SW480 (cell line): ENCODE measurements at regions not wholly inside any gene's neighbourhood (a gene's known extent, or its start where the extent isn't known, plus 50 kb on each side); places are given as distances from the start of the nearest gene placed in this dataset.

Experiments
- DNase-seq: peaks from one replicate; pipeline ENCODE4 v3.0.0-alpha.2; 2016; ENCODE audit warnings: low spot score

- DNase-seq: no peak
Observed at GRCh38 chr1:50358962-50359361, 64.3 kb downstream of the DMRTA2 start.

GRCh38 chr1:50357186-50357585, 66.1 kb downstream of the DMRTA2 start:
- DNase-seq: no peak

DNA sequence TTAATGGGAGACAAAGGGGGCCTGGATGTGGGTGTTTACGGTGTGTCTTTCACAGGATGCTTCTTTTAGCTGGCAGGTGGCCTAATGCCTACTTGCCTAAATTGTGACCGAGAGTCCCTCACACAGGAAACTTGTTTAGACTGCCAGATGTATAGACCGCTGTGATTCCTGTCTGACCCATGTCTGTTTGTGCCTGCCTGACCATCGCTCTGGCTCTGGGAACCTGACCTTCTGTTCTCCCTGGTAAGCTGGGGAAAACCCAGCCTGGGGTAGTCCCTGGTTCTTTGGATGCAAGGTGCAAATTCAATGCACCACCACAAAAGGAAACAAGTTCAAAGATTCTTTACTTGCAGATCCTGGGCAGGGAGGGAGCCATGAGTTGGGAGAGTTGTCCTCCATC, 68.4 kb downstream of the DMRTA2 start:
- DNase-seq: no peak

DNA sequence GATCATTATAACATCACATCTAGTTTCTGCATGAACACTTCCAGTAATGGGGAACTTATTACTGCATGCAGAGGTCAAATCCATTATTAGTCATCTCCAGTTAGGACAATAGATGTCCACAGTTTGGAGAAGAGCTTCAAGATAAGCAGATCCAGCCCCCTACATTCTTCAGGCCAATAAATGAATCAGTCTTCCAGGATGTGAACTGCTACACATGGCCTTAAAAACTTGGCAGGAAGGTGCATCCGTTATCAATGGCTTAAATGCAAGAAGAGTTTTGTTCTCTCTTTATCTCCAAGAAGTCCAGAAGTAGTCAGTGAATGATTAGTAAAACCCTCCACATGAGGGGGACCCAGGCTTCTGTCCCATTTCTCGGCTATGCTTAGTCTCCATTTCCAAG, 70.8 kb downstream of the DMRTA2 start:
- no peak for DNase-seq

- no peak for DNase-seq
Observed at GRCh38 chr1:50350868-50351267, 72.4 kb downstream of the DMRTA2 start.

GRCh38 chr1:50350421-50350820, 72.8 kb downstream of the DMRTA2 start:
- DNase-seq: no peak

DNA sequence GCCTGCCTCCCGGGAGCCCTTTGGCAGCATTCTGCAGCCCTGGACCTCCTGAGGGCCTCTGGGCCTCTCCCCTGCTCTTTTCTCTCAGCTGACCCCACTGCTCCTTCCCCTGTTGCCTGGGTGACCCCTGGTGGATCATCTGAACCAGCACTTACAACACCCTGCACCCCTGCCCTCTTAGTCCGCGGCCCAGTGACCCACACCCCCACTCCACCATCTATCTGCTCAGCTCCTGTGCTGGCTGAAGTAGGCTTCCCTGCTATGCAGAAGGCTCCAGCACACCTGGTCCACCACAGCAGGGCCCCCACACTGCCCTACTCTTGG, 74.0 kb downstream of the DMRTA2 start:
- DNase-seq: no peak

GRCh38 chr1:50348449-50349241, 74.6 kb downstream of the DMRTA2 start:
- DNase-seq: peak; percentile 61

DNA sequence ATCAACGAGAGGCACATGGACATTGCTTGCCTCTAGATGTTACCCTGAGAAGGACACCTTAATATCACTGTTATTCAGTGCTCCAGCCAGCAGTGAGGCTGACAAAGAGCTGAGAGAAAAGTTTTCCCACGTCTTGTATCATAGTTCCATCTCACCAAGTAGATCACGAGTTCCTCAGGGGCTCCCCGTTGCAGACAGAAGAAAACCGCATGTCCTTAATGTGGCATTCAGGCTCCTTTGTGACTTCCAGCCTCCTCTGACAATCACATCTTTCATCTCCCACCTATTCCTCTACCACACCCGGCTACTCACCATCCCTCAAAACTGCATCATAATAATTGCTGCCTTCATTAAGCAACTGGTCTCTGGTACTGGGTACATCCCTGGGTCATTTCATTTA, 75.3 kb downstream of the DMRTA2 start:
- no peak for DNase-seq

DNA sequence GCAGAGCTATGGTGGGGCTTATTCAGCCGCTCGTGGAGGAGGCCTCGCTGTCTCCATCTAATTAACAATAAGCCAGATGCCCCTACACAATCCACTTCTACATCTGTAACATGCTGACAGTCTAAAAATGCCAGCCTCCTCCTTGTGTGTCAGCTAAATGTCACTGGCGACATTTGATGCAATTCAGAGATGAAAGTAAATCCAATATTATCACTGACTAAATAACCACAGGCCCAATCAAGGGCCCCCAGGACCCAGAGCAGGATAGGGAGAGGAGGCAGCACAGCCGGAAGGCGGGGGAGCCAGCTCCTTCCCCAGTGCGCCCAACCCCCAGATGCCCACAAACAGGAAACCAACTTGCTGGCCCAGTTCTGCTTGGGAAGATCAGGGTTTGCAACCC, 76.6 kb downstream of the DMRTA2 start:
- no peak for DNase-seq

DNA sequence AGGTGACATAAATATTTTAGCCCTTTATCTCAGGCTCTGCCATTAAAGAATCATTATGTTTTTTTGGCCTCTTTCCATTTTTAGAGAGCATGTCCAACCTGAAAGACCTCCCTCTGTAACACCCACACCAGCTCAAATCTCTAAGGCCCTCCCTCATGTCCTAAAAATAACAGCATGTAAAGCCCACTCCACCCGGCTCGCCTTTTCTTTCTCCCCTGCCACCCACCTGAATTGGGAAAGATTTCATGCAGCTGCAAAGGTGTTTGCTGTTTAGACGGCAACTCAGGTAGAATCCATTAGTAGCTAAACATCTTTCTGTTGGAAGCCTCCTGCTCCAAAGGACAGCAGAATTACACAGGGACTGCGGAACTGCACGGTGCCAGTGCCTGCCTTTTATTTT, 79.9 kb downstream of the DMRTA2 start:
- DNase-seq: no peak

DNA sequence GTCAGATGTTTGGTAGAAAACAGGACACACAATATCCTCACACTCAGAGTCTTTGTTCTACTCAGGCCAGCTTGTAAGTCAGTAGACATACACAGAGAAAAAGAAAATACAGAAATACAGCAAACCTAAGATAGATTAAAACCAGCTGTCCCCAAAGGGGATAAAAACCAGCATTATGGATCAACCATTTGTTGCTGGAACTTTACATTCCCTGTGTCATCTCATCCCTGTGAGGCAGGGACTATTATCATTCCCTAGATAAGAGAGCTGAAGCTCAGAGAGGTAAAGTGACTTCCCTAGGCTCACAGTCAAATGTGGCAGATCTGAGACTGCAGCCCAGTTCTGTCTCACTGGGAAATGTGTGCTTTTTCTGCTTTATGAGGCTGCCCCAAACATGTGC, 80.7 kb downstream of the DMRTA2 start:
- DNase-seq: no peak

DNA sequence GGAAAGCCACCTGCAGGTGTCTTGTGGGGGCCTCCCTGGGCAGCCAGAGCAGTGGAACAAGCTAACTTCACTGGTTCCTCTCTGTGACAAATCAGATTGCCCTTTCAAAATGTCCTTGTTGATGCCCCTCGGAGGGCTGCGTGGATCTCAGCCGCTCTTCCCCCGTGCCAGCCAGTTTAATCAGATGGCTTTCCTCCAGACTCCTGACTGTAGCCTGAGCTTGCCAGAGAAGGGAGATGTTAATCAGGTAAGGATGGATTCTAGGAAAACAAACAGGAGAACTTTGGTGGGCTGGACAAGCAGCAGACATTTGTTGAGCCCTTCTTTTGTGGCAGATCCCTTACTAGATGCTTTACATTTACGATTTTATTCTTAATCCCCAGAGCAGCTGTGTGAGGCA, 88.2 kb downstream of the DMRTA2 start:
- DNase-seq: no peak

- DNase-seq: no peak
Observed at GRCh38 chr1:50333595-50333974, 89.7 kb downstream of the DMRTA2 start.

- DNase-seq: peak; percentile 7
Observed at GRCh38 chr1:50332941-50333594, 90.2 kb downstream of the DMRTA2 start.

DNA sequence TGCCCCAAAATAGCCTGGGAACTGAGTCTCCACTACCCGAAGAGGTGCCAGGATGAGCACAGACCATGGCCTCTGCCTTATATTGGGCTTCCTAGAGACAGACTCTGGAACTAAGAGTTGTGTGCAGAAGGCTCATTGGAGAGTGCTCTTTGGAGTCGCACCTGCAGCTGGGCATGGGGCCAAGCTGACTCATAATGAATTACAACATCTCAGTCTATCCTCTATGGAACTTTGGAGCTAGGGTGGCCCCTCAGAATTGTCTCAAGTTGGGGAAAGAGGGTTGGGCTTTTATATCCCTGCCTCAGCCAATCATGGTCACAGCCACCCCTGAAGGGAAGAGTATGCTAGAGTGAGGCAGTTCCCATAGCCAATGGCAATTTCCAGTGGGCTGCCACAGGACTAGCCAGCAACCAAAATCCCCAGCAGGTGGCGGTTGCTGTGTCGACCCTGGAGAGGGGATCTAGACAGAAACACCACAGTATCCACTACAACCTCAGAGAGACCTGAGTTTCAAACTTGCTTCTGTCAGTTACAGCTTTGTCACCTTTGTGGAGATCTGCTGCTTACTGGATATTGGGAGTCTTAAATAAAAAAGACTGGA, 93.8 kb downstream of the DMRTA2 start:
- no peak for DNase-seq

DNA sequence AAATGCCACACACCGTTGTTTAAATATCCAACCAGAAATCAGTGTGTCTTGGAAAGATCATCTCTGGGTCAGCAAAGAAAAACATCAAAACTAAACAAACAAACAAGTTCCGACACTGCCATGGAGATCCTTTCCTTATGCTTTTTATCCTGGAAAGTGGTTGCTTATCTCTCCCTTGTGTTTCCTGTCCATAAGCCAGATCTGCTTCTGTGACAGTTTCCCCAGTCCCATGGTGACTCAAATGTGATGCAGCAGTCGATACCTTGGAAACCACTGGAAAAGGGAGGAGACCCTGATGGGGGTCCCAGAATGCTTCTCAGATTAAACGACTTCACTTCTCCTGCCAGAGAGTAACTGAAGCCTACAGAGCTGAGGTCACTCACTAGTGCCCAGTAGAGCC, 94.7 kb downstream of the DMRTA2 start:
- DNase-seq: no peak

- no peak for DNase-seq
Observed at GRCh38 chr1:50326026-50326425, 97.2 kb downstream of the DMRTA2 start.

GRCh38 chr1:50322579-50322978, 100.7 kb downstream of the DMRTA2 start:
- no peak for DNase-seq

DNA sequence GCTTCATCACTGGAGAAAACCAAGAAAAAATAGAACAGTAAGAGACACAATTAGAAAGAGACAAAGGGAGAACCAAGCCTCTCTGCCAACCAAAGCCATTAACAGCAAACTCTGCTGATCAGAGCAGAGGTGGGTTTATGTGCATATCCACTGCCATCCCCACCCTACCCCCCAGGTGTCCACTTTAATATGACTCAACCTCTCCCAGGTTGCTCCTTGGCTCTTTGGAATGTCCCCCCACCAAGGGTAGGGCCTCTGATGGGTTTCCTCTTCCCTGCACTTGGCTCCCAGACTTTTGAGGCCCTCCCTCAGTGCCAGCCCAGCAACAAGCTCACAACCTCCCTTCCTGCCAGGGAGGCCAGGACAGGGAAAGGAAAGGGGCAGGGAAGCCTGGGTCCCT, 104.8 kb downstream of the DMRTA2 start:
- no peak for DNase-seq

DNA sequence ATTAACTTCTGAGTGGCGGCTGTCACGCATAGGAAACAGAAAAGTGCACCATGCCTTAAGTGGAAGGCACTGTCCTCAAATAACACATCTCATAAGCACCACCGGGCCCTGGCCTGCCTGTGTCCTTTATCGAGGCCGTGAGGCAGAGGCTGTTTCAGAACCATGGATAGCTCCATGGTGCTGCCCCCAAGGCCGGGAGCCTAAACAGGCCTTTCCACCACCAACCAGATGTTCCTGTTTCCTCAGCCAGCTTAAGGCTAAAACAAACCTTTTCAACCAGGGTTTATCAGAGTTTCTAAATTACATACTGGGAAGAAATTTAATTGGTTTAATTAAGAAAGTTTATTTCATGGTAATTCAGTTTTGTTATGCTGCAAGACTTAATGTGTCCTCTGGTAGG, 114.4 kb downstream of the DMRTA2 start:
- DNase-seq: peak; percentile 30

DNA sequence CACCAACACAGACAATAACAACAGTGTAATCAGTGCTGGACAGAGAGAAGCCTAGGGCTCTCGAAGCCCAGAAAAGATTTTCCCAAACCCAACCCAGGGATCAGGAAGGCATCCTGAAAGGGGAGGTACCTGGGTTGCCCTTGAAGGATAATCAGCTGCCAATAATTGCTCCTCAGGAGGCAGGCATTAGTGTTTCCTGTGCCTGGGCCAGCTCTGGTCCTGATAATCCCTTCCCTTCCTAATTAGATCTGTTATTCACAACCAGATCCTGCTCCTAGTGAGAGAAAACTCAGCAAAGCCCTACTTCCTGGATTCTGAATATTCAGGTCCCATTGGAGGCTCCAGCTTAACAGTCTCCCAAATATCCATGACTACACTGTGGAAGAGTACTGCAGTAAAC, 117.4 kb downstream of the DMRTA2 start:
- no peak for DNase-seq

DNA sequence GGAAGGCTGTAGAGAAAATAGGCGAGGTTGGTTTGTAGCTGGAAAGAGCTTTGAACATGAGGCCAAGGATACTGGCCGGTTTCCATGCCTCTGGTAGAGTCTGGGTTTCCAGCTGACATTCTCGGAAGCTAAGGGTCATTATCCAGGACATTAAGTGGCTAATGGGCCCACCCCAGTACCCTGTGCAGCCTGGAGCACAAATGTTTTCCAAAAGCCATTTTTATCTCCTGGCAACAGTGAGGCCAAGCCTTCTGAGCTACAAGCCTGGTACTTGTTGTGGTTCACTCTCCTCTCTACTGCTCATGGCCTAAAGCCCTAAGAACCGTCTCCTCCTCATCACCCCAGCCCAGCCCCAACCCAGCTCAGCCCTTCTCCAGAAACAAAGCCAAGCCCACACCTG, 122.9 kb downstream of the DMRTA2 start:
- DNase-seq: no peak

DNA sequence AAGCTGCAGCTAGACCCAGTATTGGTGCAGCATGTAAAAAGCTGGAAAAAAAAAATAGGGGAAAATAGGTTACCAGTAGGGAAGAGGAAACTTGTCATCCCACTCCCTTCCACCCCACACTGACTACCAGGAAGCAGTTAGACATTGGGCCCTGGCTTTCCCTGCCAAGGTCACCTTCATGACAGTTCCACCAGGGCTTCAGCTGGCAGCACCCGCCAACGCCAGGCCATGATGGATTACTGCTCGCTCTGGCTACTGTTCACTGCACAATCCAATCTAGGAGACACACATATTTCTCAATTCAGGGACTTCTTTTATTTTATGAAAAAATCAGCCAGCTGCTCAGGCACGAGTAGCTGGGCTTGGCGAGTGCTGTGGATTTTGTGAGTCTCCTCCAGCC, 127.7 kb downstream of the DMRTA2 start:
- DNase-seq: no peak
